ENCODE measurements at regions not wholly inside any gene's neighbourhood (a gene's known extent, or its start where the extent isn't known, plus 50 kb on each side); places are given as distances from the start of the nearest gene placed in this dataset.
"Not testable (repeated sequence)": the region's sequence is repeated elsewhere in the genome, so short reads cannot be mapped to it uniquely, and the experiment has no call there.

DNA sequence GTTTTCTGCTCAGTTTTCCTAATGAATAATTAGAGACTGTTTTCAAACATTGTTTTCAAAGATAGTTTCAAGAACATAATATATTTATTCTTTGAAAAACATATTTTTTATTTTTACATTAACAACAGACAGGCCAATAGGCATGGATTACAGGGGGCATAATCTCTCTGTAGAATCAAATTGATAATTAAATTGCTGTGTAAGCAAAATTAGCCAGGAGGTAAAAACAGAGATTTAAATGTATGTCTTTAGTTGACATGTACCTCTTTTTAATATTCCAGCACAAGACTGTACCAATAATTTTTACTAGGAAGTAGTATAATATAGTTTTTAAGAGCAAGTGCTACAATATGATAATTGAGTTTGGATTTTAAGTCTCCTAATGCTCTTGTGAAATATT is 1444.5 kb downstream of the BRINP3 start:
- DNase-seq (ENCODE audit: low spot score), result no peak

DNA sequence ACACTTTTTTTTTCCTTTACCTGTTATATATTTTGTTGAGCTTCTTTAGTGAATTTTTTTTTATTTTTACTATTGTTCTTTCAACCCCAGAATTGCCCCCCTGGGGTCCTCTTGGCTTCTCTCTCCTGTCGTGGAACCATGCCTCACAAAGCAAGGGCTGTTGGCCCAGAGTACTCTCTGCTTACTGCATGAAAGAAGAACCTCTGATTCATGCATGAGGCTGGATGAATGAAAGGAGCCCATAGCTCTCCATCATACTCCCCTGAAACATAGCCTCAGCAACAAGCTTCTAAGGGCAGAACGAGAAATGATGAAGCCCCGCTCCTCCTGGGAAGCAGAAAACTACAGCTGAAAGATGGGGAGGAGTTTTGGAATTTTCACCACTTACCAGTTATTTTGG is 1441.0 kb downstream of the BRINP3 start:
- DNase-seq (ENCODE audit: low spot score), result no peak

DNA sequence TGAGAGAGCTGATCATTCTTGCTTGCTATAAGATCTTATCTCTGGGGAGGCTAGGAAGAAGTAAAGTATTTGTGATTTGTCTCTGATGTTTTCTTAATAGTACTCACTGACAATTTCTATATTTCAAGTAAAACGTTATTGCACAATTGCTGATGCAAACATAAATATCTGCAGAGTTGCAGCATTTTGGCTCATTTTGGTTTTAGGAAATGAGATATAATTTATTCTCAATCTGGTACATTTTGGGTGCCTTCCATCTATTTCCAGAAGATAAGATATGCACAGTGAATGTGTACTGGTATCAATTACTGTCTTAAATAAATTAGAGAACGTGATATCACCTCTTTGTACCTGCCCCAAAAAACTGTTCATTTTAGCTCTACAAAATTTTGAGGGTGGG is 1431.5 kb downstream of the BRINP3 start:
- DNase-seq (ENCODE audit: low spot score), result no peak

DNA sequence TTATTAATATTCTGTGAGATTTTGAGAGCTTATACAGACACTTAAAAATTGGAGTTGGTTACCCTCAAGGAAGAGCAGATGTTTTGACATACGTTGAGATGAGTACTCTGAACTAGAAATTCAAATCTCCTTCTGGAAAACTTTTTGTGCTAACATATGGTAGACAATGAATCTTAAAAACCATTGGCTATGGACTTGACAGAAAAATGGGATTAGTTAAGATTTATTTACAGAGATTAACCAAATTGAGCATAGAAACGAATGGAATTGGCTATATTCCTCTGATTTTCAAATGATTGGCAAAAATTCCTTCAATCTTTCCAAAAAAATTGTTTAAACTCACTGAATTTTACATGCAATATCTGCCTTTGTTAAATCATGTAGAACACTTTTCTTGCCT is 1392.9 kb downstream of the BRINP3 start:
- DNase-seq (ENCODE audit: low spot score), result no peak

DNA sequence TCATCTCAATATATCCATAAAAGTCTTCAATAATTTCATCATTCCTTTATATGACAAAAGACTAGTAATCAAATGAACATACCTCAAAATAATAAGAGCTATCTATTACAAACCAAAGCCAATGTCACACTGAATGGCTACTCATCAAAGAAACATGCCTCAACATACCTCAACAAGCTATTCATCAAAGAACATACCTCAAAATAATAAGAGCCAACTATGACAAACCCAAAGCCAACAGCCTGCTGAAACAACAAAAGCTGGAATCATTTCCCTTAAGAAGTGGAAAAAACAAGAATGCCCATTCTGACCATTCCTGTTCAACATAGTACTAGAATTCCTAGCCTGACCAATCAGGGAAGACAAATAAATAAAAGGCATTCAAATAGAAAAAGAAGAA is 1373.7 kb downstream of the BRINP3 start:
- DNase-seq (ENCODE audit: low spot score), result no peak

DNA sequence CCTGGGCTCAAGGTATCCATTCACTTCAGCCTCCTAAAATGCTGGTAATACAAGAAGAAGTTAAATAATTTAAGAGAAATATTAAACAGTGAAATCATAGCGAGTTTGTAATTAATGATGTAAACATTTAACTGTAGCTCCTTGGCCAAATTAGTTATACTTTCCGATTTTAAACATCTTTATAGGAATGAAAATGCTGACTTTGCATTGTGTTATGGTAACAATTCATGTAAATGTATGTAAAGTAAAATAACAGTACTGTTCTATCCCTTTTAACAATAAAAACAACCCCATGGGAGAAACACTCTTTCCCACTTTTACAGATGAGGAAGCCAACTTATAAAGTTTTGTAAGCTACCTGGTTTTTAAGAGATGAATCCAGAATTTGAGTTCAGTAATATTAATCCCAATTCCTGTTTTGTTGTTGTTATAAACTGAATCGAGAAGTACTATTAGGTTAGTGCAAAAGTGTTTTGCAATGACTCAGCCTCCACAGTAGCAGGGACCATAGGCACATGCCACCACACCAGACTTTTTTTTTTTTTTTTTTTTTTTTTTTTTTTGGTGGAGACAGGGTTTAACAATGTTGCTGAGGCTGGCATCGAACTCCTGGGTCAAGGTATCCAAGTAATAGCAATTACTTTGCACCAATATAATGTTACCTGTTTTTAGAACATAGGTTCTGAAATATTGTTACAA is 1360.4 kb downstream of the BRINP3 start:
- no peak for DNase-seq (ENCODE audit: low spot score)

DNA sequence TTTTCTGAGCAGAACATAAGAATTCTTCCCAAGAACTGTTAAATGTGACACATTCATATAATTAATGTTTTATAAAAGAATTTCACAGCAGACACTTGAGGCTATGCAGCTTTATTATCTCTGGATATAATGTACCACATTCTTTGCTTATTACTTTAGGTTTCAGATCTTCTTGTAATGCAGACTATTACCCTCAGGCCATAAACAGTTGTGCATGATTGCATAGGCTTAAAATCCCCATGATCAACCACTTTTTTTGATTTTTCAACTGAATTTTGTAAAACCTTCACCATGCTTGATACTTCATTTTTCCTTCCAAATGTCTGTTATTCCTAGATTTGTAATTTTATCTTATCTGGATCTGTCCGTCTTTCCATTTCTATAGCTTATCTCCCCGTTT is 1355.7 kb downstream of the BRINP3 start:
- no peak for DNase-seq (ENCODE audit: low spot score)

DNA sequence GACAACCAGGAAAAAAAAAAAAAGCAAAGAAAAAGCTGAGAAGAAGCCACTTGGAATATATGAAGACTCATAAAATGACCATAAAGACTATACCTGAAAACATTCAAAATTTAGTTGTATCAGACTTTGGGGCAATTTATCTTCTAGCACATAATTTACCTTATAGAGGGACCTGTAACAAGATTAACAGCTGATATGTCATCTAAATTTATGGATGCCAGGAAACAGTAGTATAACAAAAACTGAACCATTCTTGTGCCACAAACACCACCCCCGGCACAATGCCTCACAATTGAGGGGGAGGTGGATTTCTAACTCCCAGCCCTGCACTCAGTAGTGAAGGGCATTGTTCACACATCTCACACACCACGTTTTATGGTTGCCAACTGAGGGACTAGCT is 1352.0 kb downstream of the BRINP3 start:
- no peak for DNase-seq (ENCODE audit: low spot score)

DNA sequence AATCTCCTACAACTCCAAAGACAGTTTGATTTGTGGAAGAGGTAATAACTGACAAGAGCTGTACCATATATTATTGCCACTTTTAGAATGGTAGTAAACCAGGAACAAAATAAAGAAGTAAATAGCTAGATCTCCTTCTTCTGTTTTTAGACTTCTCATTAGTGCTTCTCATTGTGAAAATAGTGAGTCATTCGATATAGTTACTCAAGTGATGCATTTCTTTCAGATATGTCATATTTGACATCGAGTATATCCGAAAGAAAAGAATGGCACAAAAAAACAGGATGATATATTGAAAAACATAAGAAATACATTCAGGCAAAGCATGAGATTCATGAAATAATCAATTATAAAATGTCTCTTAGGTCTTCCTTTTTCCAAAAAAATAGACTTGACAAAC is 1346.1 kb downstream of the BRINP3 start:
- DNase-seq (ENCODE audit: low spot score), result no peak

DNA sequence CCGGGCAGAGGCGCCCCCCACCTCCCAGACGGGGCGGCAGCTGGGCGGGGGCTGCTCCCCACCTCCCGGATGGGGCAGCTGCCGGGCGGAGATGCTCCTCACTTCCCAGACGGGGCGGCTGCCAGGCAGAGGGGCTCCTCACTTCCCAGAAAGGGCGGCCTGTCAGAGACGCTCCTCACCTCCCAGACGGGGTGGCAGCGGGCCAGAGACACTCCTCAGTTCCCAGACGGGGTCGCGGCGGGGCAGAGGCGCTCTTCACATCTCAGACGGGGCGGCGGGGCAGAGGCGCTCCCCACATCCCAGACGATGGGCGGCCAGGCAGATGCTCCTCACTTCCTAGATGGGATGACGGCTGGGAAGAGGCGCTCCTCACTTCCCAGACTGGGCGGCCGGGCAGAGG is 1337.9 kb downstream of the BRINP3 start:
- DNase-seq (ENCODE audit: low spot score), result not testable (repeated sequence)

DNA sequence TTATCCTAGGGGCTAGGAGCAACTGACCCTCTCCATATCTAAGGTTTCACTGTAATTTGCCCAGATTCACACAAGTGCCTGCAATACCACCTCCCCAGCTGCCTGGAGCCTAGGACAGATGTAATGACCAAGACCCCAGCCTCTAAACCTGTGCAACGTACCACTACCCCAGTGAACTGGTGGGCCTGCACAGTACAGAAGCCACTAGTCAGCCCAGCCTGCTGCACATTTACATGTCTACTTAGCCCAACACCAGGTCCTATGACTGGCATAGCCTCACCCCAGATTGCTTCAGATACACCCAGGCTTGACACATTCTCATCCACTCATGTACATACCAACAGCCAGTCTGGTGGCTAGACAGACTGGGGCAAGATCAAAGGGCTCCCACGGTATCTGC is 1336.6 kb downstream of the BRINP3 start:
- DNase-seq (ENCODE audit: low spot score), result no peak

DNA sequence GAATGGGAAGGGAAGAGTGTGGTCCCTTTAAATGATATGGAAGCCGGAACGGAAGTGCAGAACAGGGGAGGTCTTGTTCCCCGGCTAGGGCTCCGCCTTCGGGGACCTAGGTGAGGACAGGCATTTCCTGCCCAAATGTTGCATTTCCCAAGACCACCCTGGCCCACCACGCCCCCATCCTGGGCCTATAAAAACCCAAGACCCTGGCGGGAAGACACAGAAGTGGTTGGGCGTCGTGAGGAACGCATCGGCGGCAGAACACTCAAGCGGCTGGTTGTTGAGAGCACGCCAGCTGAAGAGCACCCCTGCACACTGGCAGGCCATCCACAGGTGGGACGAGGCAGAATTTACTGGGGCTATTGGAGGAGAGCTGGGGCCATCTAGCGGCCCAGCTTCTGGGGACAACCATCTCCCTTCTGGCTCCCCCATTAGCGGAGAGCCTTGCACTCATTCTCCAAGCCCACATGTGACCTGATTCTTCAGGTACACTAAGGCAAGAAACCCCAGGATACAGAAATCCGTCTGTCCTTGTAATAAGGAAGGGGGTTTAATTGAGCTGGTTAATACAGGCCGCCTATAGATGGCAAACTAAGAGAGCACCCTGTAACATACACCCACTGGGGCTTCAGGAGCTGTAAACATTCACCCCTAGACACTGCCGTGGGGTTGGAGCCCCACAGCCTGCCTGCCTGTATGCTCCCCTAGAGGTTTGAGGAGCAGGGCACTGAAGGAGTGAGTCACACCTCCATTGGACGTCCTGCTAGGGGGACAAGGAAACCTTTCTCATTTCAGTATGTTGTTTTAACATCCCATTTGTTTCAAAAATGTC is 1327.9 kb downstream of the BRINP3 start:
- no peak for DNase-seq (ENCODE audit: low spot score)

DNA sequence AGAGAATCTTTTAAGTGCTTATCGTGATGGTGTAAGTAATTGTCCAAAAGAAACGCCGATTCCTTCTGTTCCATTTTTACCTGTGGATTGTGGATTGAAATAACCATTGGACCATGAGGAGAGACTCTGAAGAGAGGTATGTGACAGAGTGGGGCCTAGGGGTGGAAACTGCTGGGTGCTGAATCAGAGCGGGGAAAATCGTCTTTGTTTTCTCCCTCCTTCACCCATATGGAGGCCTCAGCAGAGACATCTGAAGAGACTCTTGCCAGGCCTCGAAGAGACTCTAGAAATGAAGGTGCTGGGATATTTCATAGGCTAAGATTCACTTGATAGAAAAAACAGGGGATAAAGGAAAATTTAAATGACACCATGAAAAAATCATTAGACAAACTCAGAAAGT is 1327.0 kb downstream of the BRINP3 start:
- no peak for DNase-seq (ENCODE audit: low spot score)

DNA sequence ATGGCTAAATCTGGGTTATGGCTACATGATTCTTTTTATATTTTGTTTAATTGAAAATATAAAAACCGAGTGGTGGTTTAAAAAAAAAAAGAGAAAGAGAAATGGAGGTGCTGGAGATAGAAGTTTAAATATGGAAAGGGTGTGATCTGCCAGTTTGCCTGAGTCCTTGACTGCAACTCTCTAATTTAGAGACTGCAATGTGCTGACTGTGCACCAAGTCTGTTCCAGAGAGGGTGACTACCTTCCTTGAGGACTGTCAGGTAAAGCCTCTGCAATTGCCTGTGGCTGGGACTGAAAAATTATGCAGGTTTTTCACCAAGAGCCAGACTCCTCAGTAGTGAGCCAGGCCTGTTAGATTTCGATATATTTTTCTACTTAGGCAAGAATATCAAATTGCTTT is 1326.3 kb downstream of the BRINP3 start:
- DNase-seq (ENCODE audit: low spot score), result no peak

DNA sequence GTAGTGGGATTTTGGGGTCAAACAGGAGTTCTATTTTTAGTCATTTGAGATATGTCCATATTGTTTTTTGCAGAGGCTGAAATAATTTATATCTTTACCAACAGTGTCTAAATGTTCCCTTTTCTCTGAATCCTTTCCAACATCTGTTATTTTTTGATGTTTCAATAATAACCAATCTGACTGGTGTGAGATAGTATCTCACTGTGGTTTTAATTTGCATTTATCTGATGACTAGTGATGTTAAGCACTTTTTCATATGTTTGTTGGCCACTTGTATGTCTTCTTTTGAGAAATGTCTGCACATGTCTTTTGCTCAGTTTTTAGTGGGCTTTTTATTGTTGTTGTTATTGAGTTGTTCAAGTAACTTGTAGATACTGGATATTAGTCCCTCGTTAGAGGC is 1325.0 kb downstream of the BRINP3 start:
- DNase-seq (ENCODE audit: low spot score), result no peak

DNA sequence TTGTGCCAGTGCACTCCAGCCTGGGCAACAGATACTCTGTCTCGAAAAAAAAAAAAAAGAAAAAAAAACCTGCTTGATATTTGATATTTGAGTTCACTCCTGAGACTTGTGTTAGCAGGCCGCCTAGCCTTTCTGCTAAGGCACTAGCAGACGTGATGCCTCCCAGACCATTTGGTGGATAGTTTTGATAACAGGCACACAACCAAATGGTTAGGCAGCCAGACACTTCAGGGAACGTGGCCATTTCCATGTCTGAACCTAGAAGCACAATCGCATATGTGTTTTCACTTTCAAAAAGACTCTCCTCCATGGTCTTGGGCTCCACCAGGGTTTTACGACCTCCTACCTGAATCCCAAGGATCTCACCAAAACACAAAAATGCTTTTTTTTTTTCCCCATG is 1319.5 kb downstream of the BRINP3 start:
- no peak for DNase-seq (ENCODE audit: low spot score)

DNA sequence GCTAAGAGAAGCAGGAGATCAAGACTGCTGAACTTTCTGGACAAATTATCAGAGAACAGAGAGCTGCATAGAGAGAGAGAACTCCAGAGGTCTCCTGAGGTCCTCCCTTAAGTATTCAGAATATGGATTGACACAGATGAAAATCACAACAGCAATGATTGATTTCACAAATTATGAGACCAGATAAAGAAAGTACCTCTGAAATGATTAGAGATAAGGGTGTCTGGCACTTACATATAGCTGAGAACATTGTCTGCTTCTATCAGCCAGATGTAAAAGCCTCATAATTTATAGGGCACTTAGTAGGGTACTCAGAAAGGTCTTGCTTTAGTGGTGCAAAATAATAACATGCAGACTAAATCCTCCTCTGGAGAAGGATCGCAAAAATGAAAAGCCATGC is 1301.8 kb downstream of the BRINP3 start:
- DNase-seq (ENCODE audit: low spot score), result no peak

DNA sequence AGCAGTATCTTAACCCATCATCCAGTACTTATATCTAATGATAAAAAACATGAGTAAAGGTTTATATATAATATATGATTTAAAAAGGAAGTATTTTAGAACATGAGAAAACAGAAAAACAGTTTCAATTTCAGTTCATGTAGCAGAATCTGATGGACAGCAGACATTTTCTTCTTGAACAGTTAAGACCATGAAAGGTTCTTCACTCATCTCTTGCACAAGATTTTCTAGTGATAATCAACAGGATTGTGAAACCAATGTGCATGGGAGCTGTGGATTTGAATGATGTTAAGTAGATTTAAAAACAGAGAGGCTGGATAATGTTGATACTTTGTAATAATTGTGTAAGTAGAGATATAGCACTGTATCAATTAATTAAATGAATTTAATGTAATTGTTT is 1297.6 kb downstream of the BRINP3 start:
- no peak for DNase-seq (ENCODE audit: low spot score)

DNA sequence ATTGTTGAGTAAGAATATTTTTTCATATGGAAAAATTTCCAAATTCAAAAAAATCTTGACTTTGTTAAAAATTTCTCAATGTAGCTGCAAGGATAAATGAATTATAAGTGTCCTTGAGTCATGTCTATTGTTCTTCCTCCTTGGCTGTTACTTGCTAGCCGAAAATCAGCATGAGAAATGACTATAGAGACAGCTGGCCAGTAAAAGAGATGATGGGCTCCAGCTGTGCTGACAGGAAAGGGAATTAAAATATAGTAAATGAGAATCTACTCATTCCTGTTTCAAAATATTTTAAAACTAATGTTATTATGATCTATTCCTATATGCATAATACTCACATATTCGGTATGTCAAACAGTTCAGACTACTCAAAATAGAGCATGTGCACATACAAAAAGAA is 1292.6 kb downstream of the BRINP3 start:
- no peak for DNase-seq (ENCODE audit: low spot score)

DNA sequence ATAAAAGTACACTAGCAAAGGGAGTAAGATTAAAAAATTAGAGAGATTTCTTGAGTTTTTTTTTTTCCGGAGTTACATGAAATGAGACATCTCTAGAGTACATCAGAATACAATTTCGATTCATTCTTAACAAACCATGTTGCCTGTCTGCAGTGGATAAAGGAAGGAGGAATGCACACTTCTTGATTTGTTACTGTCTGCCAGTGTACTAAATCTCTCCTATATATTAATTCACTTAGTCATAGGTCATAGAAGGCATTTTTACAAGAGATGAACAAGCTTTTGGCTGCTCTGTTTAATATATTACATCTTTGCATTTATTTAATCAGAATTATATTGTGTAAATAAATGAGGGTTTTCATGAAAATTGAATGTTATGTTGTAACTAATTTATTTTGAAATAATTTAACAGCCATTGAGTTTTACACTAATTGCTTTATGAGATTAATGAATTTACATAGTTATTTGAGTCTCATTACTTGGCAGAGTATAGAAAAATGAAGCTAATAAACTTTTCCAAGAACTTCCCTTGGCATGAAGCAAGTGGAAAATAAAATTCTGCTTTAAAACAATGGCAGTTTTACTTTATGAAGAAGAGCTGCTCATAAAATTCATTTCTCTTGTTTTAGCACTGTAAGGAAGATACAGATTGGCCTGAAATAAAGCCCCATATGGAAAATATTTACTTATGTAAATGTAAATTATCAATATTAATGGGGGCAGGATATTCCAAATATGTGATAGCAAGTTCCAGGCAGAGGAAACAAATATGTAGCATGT is 1284.7 kb downstream of the BRINP3 start:
- DNase-seq (ENCODE audit: low spot score), result no peak

DNA sequence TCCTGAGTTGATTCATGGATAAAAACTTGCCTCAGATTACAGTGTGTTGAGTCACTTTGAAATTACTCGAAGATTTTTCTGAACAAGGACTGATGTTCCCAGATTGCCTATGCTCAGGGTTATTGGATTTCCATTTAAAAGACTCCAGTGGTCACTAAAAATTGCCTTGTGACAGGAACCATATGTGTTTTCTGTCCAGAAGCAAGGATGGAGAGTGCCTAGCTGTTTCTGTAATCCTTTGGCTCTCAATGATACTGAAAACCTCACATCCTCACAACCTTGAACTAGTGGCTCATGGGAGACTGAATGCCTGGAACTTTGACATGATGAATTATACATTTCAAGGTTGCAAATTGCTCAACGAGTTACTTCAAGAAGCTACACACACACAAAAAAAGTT is 1271.8 kb downstream of the BRINP3 start:
- no peak for DNase-seq (ENCODE audit: low spot score)

DNA sequence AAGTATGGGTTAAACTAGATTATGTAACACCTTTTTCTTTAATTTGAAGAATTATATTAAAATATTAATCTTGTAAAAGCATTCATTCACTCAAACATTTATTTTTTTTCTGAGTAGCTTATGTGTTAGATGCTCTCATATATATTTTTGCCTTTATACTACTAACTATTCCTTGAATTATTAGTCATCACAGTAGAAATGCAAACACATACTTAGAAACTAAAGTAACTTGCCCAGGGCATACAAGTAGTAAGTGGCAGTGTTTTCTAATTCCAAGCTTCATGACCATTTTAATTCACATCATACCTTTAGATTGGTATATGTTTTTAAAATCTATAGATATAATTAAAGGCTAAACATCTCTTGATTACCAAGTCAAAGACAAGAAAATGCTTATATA is 1271.0 kb downstream of the BRINP3 start:
- DNase-seq (ENCODE audit: low spot score), result no peak

DNA sequence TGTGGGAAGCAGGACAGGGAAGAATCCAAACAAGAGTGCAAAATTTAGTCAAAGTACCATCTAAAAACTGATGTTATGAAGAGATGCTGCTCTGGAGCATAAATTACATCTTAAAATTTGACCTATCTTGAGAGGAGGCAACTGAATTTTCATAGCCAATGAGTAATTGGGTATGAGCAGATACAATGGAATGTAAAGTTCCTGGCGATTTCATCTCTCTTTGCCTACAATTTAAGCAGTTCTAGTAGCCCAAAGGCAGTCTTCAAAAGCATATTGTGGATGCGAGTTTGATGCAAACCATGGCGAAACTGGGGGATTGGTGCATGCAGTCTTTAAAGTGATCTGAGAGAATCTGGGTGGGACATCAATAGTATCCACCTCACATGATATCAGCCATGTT is 1265.9 kb downstream of the BRINP3 start:
- no peak for DNase-seq (ENCODE audit: low spot score)

All from AG20443 (cell line).